GM12878 (cell line): ENCODE measurements at regions not wholly inside any gene's neighbourhood (a gene's known extent, or its start where the extent isn't known, plus 50 kb on each side); places are given as distances from the start of the nearest gene placed in this dataset.
A peak's percentile ranks its signal among the peaks of the same experiment; 100 is the strongest.
"Not testable (repeated sequence)": the region's sequence is repeated elsewhere in the genome, so short reads cannot be mapped to it uniquely, and the experiment has no call there.

Source experiments
- ATAC-seq: fragments of 200-7000 bp; cut with Tn5 transposase; 3 replicates; pipeline ENCODE4 v1.9.1; 2020; ENCODE audit warnings: mild to moderate bottlenecking, moderate library complexity
- BruUV-seq: library from RNA; stranded (reverse); fragments of 400-500 nt; replicated peaks from 2 replicates; lab custom pipeline; 2021; lab: Mats Ljungman, UMichigan
- CTCF ChIA-PET: fragments of 300-600 bp; sonication (Branson Sonifier 250); formaldehyde crosslinking; extraction: SDS; loops from one replicate; lab custom pipeline; 2021; ENCODE audit warnings: inconsistent platforms; lab: Yijun Ruan, JAX
- POLR2A ChIA-PET: fragments of 350-600 bp; formaldehyde crosslinking; extraction: SDS; loops from one replicate; lab custom pipeline; 2021; ENCODE audit warnings: inconsistent platforms; lab: Charles Lee
- RAD21 ChIA-PET: fragments of 300-600 bp; sonication (Branson Sonifier 250); formaldehyde crosslinking; loops from one replicate; lab custom pipeline; 2023; ENCODE audit warnings: antibody characterized with exemption; ENCODE audit not compliant: unreplicated experiment; lab: Charles Lee
- SMC1A ChIA-PET: fragments of 300-600 bp; sonication (Branson Sonifier 250); formaldehyde crosslinking; loops from one replicate; lab custom pipeline; 2023; ENCODE audit not compliant: unreplicated experiment, uncharacterized antibody; lab: Charles Lee
- DNase-seq: peaks from one replicate; pipeline ENCODE4 v3.0.0-alpha.2; 2011; ENCODE audit warnings: low read depth, low spot score
- FAIRE-seq: peaks from 3 replicates; lab custom pipeline; 2011; peaks lifted over from hg19 to GRCh38; lab: Jason Lieb, UNC
- H2AFZ ChIP-seq: 2 replicates; pipeline ENCODE4 v1.6.0; 2011; ENCODE audit warnings: low read depth, low read length, control low read depth; ENCODE audit not compliant: control insufficient read depth
- H3K27ac ChIP-seq: 2 replicates; pipeline ENCODE4 v1.5.1; 2011; ENCODE audit warnings: control low read depth; ENCODE audit not compliant: control insufficient read depth, insufficient read depth
- H3K27me3 ChIP-seq, 2 experiments: replicated peaks in 1 of 2; 2 replicates each; pipeline versions ENCODE4 v1.6.0 to v1.6.1; 2011; ENCODE audit warnings: low read length in 1 of 2; ENCODE audit not compliant: control insufficient read depth in 2 of 2, insufficient read depth in 2 of 2
- H3K36me3 ChIP-seq, 2 experiments: 2 replicates each; pipeline ENCODE4 v1.5.1; 2011; ENCODE audit warnings: low read length in 1 of 2; ENCODE audit not compliant: control insufficient read depth in 2 of 2, insufficient read depth in 2 of 2
- H3K4me1 ChIP-seq: 2 replicates; pipeline ENCODE4 v1.6.1; 2011; ENCODE audit warnings: mild to moderate bottlenecking, low read length, moderate library complexity, mixed read lengths; ENCODE audit not compliant: control insufficient read depth, insufficient read depth
- H3K4me2 ChIP-seq: 2 replicates; pipeline ENCODE4 v1.6.0; 2011; ENCODE audit warnings: control low read depth; ENCODE audit not compliant: control insufficient read depth, insufficient read depth
- H3K4me3 ChIP-seq: fragments of 200-600 bp; sonication (generic); 2 replicates; pipeline ENCODE4 v1.5.1; 2016
- H3K79me2 ChIP-seq: 2 replicates; pipeline ENCODE4 v1.6.0; 2011; ENCODE audit warnings: low read length; ENCODE audit not compliant: control insufficient read depth, insufficient read depth
- H3K9ac ChIP-seq: 2 replicates; pipeline ENCODE4 v1.8.0; 2011; ENCODE audit warnings: low read length, control low read depth, mixed read lengths; ENCODE audit not compliant: control insufficient read depth, insufficient read depth
- H3K9me3 ChIP-seq: replicated peaks from 3 replicates; pipeline ENCODE4 v1.5.1; 2011; ENCODE audit warnings: mild to moderate bottlenecking, low read length; ENCODE audit not compliant: control insufficient read depth, insufficient read depth
- H4K20me1 ChIP-seq: 2 replicates; pipeline ENCODE4 v1.6.0; 2011; ENCODE audit not compliant: control insufficient read depth, insufficient read depth
- WGBS: methylation state at CpG from one replicate; pipeline ENCODE4 v1.1.6; 2016; ENCODE audit warnings: low lambda C conversion rate; ENCODE audit not compliant: insufficient replicate concordance, insufficient coverage; ENCODE audit errors: missing lambda C conversion rate; 5-methylcytosine and 5-hydroxymethylcytosine counted together
- in situ Hi-C: fragments of 300-500 bp; cut with MboI; formaldehyde crosslinking; loops from 9 replicates; pipeline ENCODE4 v1.14.3; 2018; ENCODE audit warnings: mixed read lengths
- intact Hi-C: fragments of 100-400 bp; cut with micrococcal nuclease; formaldehyde crosslinking; loops from one replicate; pipeline ENCODE4 v1.14.2; 2022; ENCODE audit not compliant: unreplicated experiment

DNA sequence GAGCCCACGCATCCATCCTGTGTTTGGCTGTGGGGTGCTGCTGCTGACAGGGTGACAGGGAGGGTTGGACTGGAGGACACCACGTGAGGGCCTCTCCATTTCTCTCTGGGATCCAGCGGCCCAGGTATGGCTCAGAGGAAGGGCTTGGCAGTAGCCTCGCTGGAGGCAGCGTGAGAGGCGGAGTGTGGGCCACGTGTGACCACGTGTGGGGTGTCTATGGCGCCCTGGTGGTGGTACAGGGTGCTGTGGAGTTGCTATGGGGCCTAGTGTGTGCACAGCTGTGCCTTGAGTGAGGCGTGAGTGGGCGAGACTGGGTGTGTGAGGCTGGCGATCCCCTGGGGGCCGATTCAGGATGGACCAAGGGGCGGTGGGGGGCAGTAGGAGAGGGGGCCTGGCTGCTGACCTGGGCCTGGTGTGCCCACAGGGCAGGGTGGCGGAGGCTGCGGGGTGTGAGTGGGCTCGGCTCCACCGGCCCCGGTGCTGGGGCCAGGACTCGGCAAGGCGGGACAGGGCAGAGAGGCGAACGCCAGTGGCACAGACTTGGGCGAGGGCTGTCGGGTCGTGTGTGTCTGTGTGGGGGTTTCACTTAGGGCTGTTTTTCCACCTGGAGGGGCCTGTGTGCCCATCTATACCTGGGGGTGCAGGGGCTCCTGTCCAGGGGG lies 72.7 kb downstream of the TMEM121 start:
- H3K9me3 ChIP-seq, H3K4me3 ChIP-seq, BruUV-seq, H4K20me1 ChIP-seq, POLR2A ChIA-PET, intact Hi-C loops, H3K4me2 ChIP-seq, DNase-seq, H3K27ac ChIP-seq, CTCF ChIA-PET, H2AFZ ChIP-seq, H3K4me1 ChIP-seq, H3K79me2 ChIP-seq, H3K9ac ChIP-seq, in situ Hi-C loops, SMC1A ChIA-PET, H3K27me3 ChIP-seq, RAD21 ChIA-PET, H3K36me3 ChIP-seq, FAIRE-seq: not testable (repeated sequence)
- peak; percentile 53 for ATAC-seq
- 44% methylated on average over 18 of the region's 26 CpGs for WGBS

- H3K4me1 ChIP-seq, FAIRE-seq, BruUV-seq, ATAC-seq, RAD21 ChIA-PET, H3K4me2 ChIP-seq, POLR2A ChIA-PET, intact Hi-C loops, H3K9ac ChIP-seq, H3K9me3 ChIP-seq, H3K79me2 ChIP-seq, H3K27me3 ChIP-seq, H3K36me3 ChIP-seq, SMC1A ChIA-PET, CTCF ChIA-PET, DNase-seq, H2AFZ ChIP-seq, H4K20me1 ChIP-seq, H3K27ac ChIP-seq, H3K4me3 ChIP-seq: not testable (repeated sequence)
- in situ Hi-C loops, result loop anchor here (5.0 to 10.0 kb wide), 2 partner anchors 48 to 54 kb away; no protein-coding TSS in a partner anchor
- WGBS, result 79% methylated on average over 35 of the region's 52 CpGs
Observed at GRCh38 chr14:105600195-105600938, 74.0 kb downstream of the TMEM121 start.
